ENCODE measurements at regions not wholly inside any gene's neighbourhood (a gene's known extent, or its start where the extent isn't known, plus 50 kb on each side); places are given as distances from the start of the nearest gene placed in this dataset.

DNA sequence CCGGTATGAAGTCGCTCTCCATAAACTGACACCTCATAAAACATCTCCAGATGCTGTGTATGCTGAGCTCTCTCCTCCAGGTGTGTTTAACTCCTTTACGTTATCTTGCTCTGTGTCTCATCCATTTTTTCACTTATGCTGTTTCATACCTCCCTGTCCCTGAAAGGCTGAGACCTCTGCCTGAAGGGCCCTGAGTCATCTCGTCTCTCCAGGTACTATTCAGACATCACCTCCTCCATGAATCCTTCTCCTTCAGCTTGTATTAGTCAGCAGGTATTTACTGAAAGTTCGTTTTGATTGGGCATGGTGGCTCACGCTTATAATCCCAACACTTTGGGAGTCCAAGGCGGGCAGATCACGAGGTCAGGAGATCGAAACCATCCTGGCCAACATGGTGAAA is 244.5 kb upstream of the EPHA4 start:
- Histone ChIP-seq H3K4me3 (ENCODE audit: insufficient read depth, low read length, poor library complexity, severe bottlenecking) (no peak overlapping the region), H3K9ac (ENCODE audit: low read length) (no peak overlapping the region)

DNA sequence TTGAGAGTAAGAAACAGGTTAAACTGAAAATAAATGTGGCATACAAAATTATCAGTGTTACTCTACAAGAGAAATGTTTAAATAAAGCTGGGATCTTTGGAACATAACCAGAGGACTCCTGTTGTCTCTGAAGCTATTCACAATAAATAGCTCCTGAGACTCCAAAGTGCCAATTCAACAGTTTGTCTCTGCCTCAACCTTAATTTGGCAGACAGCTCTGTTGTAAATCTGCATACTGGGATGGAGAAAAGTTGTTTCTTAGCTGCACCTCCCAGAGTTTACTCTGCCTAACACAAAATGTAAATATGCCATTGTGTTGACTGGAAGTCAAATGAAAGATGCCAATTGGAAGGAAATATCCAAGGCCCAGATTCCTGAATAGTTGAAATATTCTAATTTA is 238.5 kb upstream of the EPHA4 start:
- H4K20me1 ChIP-seq (ENCODE audit: low read depth, low read length): no peaks in the 10 kb centered on the region
- no peaks in the 10 kb centered on the region for H3F3A ChIP-seq (ENCODE audit: insufficient read depth)
- no peaks in the 10 kb centered on the region for H3K9me3 ChIP-seq (ENCODE audit: insufficient read depth, low read length)
- H3K4me3 ChIP-seq (ENCODE audit: insufficient read depth, low read length, poor library complexity, severe bottlenecking): no peak overlapping the region
- no peak overlapping the region for H3K9ac ChIP-seq (ENCODE audit: low read length)
- no peaks in the 10 kb centered on the region for H3K79me2 ChIP-seq (ENCODE audit: insufficient read depth, low read length)
- no peak overlapping the region for H3K4me2 ChIP-seq (ENCODE audit: low read depth, low read length, poor library complexity, severe bottlenecking)
- H2AFZ ChIP-seq (ENCODE audit: low read depth, low read length, severe bottlenecking): no peak overlapping the region
- H3K27ac ChIP-seq (ENCODE audit: low read depth, low read length): no peak overlapping the region
- TF ChIP-seq, protein P1, sequence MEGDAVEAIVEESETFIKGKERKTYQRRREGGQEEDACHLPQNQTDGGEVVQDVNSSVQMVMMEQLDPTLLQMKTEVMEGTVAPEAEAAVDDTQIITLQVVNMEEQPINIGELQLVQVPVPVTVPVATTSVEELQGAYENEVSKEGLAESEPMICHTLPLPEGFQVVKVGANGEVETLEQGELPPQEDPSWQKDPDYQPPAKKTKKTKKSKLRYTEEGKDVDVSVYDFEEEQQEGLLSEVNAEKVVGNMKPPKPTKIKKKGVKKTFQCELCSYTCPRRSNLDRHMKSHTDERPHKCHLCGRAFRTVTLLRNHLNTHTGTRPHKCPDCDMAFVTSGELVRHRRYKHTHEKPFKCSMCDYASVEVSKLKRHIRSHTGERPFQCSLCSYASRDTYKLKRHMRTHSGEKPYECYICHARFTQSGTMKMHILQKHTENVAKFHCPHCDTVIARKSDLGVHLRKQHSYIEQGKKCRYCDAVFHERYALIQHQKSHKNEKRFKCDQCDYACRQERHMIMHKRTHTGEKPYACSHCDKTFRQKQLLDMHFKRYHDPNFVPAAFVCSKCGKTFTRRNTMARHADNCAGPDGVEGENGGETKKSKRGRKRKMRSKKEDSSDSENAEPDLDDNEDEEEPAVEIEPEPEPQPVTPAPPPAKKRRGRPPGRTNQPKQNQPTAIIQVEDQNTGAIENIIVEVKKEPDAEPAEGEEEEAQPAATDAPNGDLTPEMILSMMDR (IDR thresholded peaks at IDR 0.05; ENCODE audit: insufficient read depth, low read length, poor library complexity, severe bottlenecking): no peak
- no peak for TF ChIP-seq EZH2phosphoT487 (conservative IDR thresholded peaks at IDR 0.05; ENCODE audit: low read length)
- no peaks in the 10 kb centered on the region for H3K9me2 ChIP-seq (replicated peaks; ENCODE audit: insufficient read depth, low read length)
- no peaks in the 10 kb centered on the region for H3K36me3 ChIP-seq (ENCODE audit: low read length)
- no peaks in the 10 kb centered on the region for H3K27me3 ChIP-seq (ENCODE audit: low read length)

More for the DNA sequence above, 244.5 kb upstream of the EPHA4 start:
- Histone ChIP-seq H3K27ac (ENCODE audit: low read depth, low read length) (no peak overlapping the region), H3K27me3 (ENCODE audit: low read length) (no peaks in the 10 kb centered on the region), H3K4me2 (ENCODE audit: low read depth, low read length, poor library complexity, severe bottlenecking) (no peak overlapping the region), H3K79me2 (ENCODE audit: insufficient read depth, low read length) (no peaks in the 10 kb centered on the region), H3K9me2 (replicated peaks; ENCODE audit: insufficient read depth, low read length) (no peaks in the 10 kb centered on the region), H2AFZ (ENCODE audit: low read depth, low read length, severe bottlenecking) (no peak overlapping the region), H3K9me3 (ENCODE audit: insufficient read depth, low read length) (no peaks in the 10 kb centered on the region), H3F3A (ENCODE audit: insufficient read depth) (no peaks in the 10 kb centered on the region), H4K20me1 (ENCODE audit: low read depth, low read length) (no peaks in the 10 kb centered on the region), H3K36me3 (ENCODE audit: low read length) (no peaks in the 10 kb centered on the region)
- no peak for TF ChIP-seq EZH2phosphoT487 (conservative IDR thresholded peaks at IDR 0.05; ENCODE audit: low read length)
- TF ChIP-seq, protein P1 (IDR thresholded peaks at IDR 0.05; ENCODE audit: insufficient read depth, low read length, poor library complexity, severe bottlenecking): no peak

DNA sequence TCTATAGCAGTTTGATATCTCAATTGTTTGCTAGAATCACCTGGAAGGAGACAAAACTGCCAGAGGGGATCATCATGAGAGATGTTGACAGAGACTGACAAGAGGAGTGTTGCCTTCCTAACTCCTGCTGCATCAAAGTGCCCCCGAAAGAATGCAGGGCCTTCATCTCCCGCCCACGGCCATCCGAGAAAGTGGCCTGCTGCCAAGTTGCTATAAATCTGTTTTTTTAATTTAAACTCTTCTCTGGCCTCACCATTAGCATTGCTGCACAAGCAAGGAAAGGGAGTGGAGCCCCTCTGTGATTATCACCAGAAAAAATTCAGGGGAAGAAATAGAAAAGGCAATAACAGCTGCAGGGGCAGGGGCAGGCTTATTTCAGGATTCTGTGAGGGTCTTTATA is 238.1 kb upstream of the EPHA4 start:
- Histone ChIP-seq H3K27ac (ENCODE audit: low read depth, low read length) (no peak overlapping the region), H3K36me3 (ENCODE audit: low read length) (no peaks in the 10 kb centered on the region), H3K4me3 (ENCODE audit: insufficient read depth, low read length, poor library complexity, severe bottlenecking) (no peak overlapping the region), H3F3A (ENCODE audit: insufficient read depth) (no peaks in the 10 kb centered on the region), H4K20me1 (ENCODE audit: low read depth, low read length) (no peaks in the 10 kb centered on the region), H3K79me2 (ENCODE audit: insufficient read depth, low read length) (no peaks in the 10 kb centered on the region), H3K9me3 (ENCODE audit: insufficient read depth, low read length) (no peaks in the 10 kb centered on the region), H3K27me3 (ENCODE audit: low read length) (no peaks in the 10 kb centered on the region), H3K4me2 (ENCODE audit: low read depth, low read length, poor library complexity, severe bottlenecking) (no peak overlapping the region), H3K9ac (ENCODE audit: low read length) (no peak overlapping the region), H2AFZ (ENCODE audit: low read depth, low read length, severe bottlenecking) (no peak overlapping the region), H3K9me2 (replicated peaks; ENCODE audit: insufficient read depth, low read length) (no peaks in the 10 kb centered on the region)
- TF ChIP-seq, protein P1 (IDR thresholded peaks at IDR 0.05; ENCODE audit: insufficient read depth, low read length, poor library complexity, severe bottlenecking): no peak
- TF ChIP-seq EZH2phosphoT487 (conservative IDR thresholded peaks at IDR 0.05; ENCODE audit: low read length): no peak
